Activated effector memory CD4-positive, alpha-beta T cell treated with Interleukin-2 at 50 U/mL for 16 hours (primary cell): ENCODE measurements at regions not wholly inside any gene's neighbourhood (a gene's known extent, or its start where the extent isn't known, plus 50 kb on each side); places are given as distances from the start of the nearest gene placed in this dataset.

Experiments
- DNase-seq: peaks from one replicate; pipeline ENCODE4 v3.0.0-alpha.2; 2020

DNA sequence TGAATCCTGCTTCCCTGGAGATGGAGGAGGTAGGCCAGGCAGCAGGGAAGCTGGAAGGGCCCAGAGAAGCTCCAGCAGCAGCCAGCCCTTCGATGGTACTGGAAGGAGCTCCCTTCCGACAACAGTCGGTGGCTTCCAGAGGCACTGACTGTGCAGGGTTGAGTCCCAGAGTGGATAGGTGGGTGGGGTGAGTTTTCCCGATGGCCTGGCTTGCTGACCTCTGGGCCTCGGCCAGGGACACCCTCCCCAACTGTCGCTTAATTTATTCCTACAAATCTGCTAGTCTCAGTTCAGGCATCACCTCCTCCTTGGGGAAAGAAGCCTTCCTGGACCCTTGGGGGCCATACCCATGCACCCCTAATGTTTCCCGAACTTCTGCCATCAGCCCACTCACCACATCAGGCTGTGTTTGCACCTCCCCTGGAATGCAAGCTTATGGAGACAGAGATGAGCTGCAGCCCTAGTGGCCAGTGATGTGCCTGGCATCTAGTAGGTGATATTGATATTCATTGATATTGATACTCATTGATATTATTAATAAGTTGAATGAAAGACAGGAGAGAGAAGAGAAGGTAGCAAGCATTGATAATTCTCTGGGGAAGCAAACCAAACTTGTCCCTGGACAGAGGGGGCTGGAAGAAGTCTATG is 104.6 kb upstream of the BOD1 start:
- no peak for DNase-seq

GRCh38 chr5:173721601-173722232 is 105.3 kb upstream of the BOD1 start:
- DNase-seq: no peak

DNA sequence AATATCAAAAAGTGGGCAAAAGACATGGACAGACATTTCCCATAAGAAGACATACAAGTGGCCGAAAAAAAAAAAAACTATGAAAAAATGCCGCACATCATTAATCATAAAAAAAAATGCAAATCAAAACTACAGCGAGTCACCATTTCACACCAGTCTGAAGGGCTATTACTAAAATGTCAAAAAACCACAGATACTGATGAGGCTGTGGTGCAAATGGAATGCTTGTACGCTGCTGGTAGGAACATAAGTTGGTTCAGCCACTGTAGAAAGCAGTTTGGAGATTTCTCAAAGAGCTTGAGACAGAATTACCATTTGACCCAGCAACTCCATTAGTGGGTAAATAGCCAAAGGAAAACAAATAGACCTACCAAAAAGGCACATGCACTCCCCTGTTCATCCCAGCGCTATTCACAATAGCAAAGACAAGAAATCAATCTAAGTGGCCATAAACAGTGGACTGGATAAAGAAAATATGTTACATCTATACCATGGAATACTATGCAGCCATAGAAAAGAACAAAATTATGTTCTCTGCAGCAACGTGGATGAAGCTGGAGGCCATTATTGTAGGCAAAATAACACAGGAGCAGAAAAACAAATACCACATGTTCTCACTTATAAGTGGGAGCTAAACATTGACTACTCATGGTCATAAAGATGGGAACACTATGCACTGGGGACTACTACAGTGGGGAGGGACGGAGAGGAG is 110.6 kb upstream of the BOD1 start:
- no peak for DNase-seq

GRCh38 chr5:173727839-173728778 is 111.7 kb upstream of the BOD1 start:
- no peak for DNase-seq

DNA sequence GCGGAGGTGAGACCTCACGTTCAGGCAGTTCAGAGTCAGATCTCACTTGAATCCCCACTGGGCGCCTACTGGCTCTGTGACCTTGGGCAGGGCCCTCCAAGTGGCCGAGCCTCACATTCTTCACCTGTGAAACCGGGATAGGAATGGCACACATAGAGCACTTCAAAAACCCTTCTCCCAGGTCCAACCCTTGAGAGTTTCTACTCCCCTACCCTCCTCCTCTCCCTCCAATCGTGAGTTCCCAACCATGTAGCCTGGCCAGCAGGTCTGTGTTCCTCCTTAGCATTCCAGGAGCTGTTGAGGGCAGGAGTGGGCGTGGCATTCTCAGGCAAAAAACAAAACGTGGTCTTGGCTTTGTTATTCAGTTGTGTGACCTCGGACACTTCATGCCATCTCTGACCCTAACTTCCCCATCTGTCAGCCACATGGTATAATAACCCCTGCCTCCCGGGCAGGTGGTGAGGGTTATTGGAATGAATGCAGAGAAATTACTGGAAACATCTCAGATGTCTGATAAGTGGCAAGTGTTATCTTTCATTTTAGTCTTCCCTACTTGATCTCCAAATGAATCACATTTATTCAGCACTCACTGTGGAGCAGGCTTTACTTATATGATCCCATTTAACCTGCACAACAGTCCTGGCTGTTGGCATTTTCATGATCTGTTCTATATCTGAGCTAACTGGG is 112.8 kb upstream of the BOD1 start:
- DNase-seq: no peak

DNA sequence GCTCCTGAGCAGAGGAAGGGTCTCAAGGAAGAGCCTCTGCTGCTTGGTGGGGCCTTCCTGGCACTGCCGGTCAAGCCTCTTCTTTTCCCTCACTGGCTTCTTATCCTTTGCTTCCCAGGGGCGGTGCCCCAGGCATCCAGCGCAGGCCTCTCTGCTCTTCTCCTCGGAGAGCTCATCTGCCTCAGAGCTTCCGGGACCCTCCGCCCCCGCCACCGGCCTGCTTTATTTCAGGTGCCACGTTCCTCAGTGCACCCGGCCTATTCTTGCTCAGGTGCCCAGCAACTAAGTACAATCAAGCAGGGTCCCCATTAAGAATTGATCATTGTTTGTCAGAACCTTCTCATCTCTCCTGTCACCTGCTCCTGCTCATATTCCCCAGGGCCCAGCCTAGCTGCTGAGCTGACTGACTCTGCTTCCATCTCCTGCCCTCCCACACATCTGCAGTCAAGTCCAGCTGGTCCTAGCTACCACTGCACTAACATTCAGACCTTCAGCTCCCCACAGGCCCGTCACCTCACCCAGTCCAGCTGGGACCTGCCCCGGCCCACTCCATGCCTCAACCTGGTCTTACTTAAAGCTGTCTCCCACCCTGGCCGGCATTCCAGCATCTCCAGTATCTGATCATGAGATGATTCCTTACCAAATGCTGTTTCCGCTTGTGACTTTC is 114.3 kb upstream of the BOD1 start:
- DNase-seq: no peak

DNA sequence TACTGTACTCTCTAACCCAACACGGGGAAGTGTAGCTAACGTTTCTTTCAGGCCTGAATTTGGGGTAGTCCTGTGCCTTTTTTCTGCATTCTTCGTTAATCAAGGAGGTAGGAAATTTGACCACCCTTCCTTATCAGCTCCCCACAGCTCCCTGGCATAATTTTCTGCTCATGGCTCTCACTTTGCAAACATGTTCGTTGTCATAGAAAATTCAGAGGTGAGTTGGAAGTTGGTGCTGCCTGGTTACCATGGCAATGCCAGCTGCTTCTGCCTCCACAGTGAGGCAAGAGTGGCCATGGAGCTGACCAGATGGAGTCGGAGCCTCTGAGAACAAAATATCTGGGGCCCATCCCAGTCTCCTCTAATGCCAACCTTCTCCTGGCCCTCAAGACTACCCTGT is 116.6 kb upstream of the BOD1 start:
- no peak for DNase-seq

DNA sequence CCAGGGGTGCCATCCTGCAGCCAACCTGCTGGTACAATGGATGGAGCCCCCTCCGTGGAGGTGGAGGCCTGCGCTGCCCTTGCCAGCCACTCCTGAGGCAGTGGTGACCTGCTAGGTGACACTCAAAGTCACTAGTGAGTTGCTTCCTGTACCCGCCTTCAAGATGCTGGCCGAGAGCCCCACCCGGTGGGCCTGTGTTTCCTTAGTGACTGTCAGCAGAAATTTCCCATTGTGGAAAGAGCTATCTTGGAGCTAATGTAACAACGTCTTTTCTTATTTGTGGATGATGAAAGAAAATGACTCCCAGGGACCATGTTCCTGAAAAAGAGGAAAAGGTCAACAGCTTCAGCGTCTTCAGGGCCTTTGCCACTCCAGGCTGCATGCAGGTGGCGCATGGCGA is 117.0 kb upstream of the BOD1 start:
- DNase-seq: no peak

GRCh38 chr5:173733831-173734501 is 117.5 kb upstream of the BOD1 start:
- no peak for DNase-seq

DNA sequence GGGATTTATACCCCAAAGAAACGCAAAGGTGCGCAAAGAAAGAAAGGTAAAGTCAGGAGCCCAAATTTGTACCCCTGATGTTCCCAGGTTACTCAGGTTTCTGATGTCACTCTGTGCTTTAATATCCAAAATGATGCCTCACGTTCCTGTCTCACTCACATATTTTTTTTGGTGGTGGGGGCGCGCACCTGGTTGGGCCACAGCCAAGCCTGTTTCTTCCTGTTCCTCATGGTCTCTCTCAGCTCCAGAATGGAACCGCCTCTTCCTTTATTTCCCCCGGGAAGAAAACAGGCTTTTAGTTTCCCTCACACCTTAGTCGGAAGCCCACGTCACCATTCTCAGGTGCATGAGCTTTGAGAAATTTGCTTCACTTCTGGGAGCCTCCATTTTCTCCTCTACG is 118.3 kb upstream of the BOD1 start:
- DNase-seq: no peak

GRCh38 chr5:173735184-173735583 is 118.7 kb upstream of the BOD1 start:
- no peak for DNase-seq

DNA sequence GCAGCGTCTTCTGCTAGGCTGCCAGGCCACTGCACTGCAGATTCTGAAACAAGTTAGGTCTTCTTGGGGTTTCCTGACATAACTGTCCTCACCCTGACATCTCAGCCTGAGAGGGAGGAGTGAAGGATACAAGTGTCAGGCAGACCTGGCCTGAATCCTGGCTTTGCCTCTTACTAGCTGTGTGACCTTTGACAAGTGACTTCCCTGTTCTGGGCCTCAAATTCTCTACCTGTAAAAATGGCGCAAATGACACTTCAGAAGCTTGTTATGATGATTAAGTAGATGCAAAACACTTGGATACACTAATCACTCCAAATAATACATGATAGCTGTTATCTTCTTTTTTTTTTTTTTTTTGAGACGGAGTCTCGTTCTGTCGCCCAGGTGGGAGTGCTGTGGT is 119.2 kb upstream of the BOD1 start:
- DNase-seq: no peak

DNA sequence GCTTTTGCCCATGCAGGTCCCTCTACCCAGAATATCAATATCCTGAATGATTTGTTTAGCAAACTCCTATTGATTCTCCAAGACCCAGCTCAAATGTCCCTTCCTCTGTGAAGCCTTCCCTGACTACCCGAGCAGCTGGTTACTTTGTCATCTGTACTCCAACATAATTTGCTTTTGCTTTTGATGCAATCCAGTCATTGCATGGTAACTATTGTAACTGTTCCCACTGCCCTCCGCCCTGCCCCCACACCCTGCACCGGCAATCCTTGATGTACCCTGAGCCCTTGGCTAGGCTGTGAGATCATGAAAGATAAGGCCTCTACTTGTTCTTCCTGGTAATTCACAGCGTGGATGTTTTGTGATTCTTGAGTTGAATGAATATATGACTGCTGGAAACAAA is 119.9 kb upstream of the BOD1 start:
- DNase-seq: no peak

- no peak for DNase-seq
These were observed 120.5 kb upstream of the BOD1 start for GRCh38 chr5:173736923-173737412.

- no peak for DNase-seq
These were observed 123.3 kb upstream of the BOD1 start for GRCh38 chr5:173739741-173740140.

GRCh38 chr5:173740400-173740799 is 124.0 kb upstream of the BOD1 start:
- DNase-seq: no peak

GRCh38 chr5:173741087-173741486 is 124.6 kb upstream of the BOD1 start:
- DNase-seq: no peak

DNA sequence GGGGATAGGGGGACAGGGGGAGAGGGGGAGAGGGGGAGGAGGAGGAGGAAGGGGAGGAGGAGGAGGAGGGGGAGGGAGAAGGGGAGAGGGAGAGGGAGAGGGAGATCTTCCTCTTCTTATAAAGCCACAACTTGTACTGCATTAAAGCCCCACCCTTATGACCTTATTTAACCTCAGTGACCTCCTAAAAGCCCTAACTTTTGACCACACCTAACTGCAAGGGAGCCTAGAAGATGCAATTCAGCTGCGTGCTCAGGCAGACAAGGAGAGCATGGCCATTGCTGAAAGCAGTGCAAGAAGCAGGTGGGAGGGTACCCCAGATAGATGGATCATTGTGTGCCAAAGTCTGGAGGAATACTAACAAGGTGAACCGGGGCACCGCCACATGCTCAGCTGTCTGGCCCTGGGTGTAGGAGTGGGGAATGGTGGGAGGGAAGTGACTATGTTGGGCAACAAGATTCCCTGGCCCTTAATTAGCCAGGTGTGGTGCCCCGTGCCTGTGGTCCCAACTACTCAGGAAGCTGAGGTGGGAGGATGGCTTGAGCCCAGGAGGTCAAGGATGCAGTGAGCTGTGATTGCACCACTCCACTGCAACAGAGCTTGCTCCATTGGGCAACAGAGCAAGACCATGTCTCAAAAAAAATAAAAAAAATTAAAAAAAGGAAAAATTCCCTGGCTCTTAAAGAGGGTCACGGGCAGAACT is 125.4 kb upstream of the BOD1 start:
- no peak for DNase-seq

GRCh38 chr5:173742432-173742816 is 126.0 kb upstream of the BOD1 start:
- DNase-seq: no peak

DNA sequence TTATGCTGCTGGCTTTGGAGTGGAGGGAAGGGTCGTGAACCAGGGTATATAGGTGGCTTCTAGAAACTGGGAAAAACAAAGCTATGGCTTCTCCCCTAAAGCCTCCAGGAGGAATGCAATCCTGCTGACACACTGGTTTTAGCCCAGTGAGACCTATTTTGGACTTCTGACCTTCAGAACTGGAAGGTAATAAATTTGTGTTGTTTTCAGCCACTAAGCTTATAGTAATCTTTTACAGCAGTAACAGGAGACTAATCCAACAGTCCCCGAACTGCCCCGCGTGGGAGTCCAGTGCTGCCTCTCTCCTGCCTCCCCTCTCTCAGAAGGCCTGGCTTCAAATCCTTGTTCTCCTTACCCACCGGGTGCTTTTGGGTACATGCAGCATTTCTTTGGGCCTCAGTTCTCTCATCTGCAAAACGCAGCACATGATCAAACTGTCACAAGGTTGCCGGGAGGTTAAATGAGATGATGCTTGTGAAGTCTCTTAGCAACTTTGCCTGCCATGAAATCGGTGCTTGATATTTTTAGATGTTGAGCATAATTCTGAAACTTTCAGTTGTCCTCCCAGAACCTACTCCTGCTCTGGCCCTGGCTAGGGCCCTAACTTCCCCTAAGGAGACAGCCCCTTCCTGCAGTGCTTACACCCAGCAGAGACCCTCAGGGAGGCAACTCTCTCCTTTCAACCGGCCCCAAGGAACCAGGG is 127.3 kb upstream of the BOD1 start:
- no peak for DNase-seq
